ENCODE measurements at regions not wholly inside any gene's neighbourhood (a gene's known extent, or its start where the extent isn't known, plus 50 kb on each side); places are given as distances from the start of the nearest gene placed in this dataset.

- no peak overlapping the region for H3K27ac Mint-ChIP-seq
These were observed 131.2 kb downstream of the PFDN4 start for GRCh38 chr20:54339093-54339492.

GRCh38 chr20:54340206-54340605, 132.3 kb downstream of the PFDN4 start:
- Mint-ChIP-seq H3K27me3 (ENCODE audit: low read depth) (peaks cover 2% of the 10 kb centered on the region), H3K9me3 (no peaks in the 10 kb centered on the region), H3K4me1 (ENCODE audit: low read depth) (peaks cover 5% of the 10 kb centered on the region), H3K36me3 (ENCODE audit: low read depth) (no peaks in the 10 kb centered on the region), H3K27ac (no peak overlapping the region), H3K4me3 (ENCODE audit: low read depth) (no peak overlapping the region)
- no peak for DNase-seq (ENCODE audit: low spot score)
- intact Hi-C loops (cut with micrococcal nuclease): no loop called here

More at GRCh38 chr20:54339093-54339492, 131.2 kb downstream of the PFDN4 start:
- intact Hi-C loops (cut with micrococcal nuclease): no loop called here
- Mint-ChIP-seq H3K4me3 (ENCODE audit: low read depth) (no peak overlapping the region), H3K9me3 (no peaks in the 10 kb centered on the region), H3K36me3 (ENCODE audit: low read depth) (no peaks in the 10 kb centered on the region), H3K4me1 (ENCODE audit: low read depth) (peaks cover 4% of the 10 kb centered on the region), H3K27me3 (ENCODE audit: low read depth) (peaks cover 2% of the 10 kb centered on the region)
- no peak for DNase-seq (ENCODE audit: low spot score)

GRCh38 chr20:54340667-54341081, 132.8 kb downstream of the PFDN4 start:
- Mint-ChIP-seq H3K27ac (no peak overlapping the region), H3K4me1 (ENCODE audit: low read depth) (peaks cover 8% of the 10 kb centered on the region), H3K27me3 (ENCODE audit: low read depth) (peaks cover 2% of the 10 kb centered on the region), H3K9me3 (no peaks in the 10 kb centered on the region), H3K36me3 (ENCODE audit: low read depth) (no peaks in the 10 kb centered on the region), H3K4me3 (ENCODE audit: low read depth) (no peak overlapping the region)
- intact Hi-C loops (cut with micrococcal nuclease): no loop called here
- DNase-seq (ENCODE audit: low spot score): no peak

GRCh38 chr20:54342258-54342920, 133.0 kb upstream of the DOK5 start:
- H3K27ac Mint-ChIP-seq: no peak overlapping the region
- H3K36me3 Mint-ChIP-seq (ENCODE audit: low read depth): no peaks in the 10 kb centered on the region
- no peak overlapping the region for H3K4me3 Mint-ChIP-seq (ENCODE audit: low read depth)
- DNase-seq (ENCODE audit: low spot score): no peak
- H3K4me1 Mint-ChIP-seq (ENCODE audit: low read depth): peaks cover 8% of the 10 kb centered on the region
- no peaks in the 10 kb centered on the region for H3K9me3 Mint-ChIP-seq
- peaks cover 2% of the 10 kb centered on the region for H3K27me3 Mint-ChIP-seq (ENCODE audit: low read depth)
- intact Hi-C loops (cut with micrococcal nuclease): no loop called here

DNA sequence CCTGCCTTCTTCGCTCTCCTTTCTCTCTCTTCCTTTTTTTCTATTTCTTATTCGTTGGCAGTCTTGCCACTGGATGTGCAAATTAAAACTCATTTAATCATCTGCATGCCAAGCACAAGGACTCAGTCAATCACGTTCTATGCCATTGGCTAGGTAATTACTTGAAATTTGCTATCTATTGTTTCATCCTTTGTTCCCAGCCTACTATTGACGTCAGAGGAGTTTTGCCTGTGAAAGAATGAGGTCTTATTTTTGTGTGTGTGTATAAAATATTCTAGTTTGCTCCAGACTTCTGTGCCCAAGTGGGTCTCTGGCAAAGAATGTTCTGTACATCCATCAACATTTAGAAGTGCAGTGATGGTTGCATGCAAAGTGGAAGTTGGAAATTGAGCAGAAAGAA, 132.3 kb upstream of the DOK5 start:
- Mint-ChIP-seq H3K27me3 (ENCODE audit: low read depth) (peaks cover 2% of the 10 kb centered on the region), H3K4me3 (ENCODE audit: low read depth) (no peak overlapping the region), H3K36me3 (ENCODE audit: low read depth) (no peaks in the 10 kb centered on the region), H3K27ac (no peak overlapping the region), H3K9me3 (no peaks in the 10 kb centered on the region), H3K4me1 (ENCODE audit: low read depth) (peaks cover 8% of the 10 kb centered on the region)
- DNase-seq (ENCODE audit: low spot score): no peak
- intact Hi-C loops (cut with micrococcal nuclease): no loop called here

- intact Hi-C loops (cut with micrococcal nuclease): no loop called here
- DNase-seq (ENCODE audit: low spot score): no peak
- H3K4me3 Mint-ChIP-seq (ENCODE audit: low read depth): no peak overlapping the region
- peaks cover 8% of the 10 kb centered on the region for H3K4me1 Mint-ChIP-seq (ENCODE audit: low read depth)
- no peak overlapping the region for H3K27ac Mint-ChIP-seq
- peaks cover 2% of the 10 kb centered on the region for H3K27me3 Mint-ChIP-seq (ENCODE audit: low read depth)
- H3K9me3 Mint-ChIP-seq: no peaks in the 10 kb centered on the region
- no peaks in the 10 kb centered on the region for H3K36me3 Mint-ChIP-seq (ENCODE audit: low read depth)
These were observed 131.8 kb upstream of the DOK5 start for GRCh38 chr20:54343634-54344033.

GRCh38 chr20:54344832-54345231, 130.6 kb upstream of the DOK5 start:
- no peak overlapping the region for H3K27ac Mint-ChIP-seq
- intact Hi-C loops (cut with micrococcal nuclease): no loop called here

DNA sequence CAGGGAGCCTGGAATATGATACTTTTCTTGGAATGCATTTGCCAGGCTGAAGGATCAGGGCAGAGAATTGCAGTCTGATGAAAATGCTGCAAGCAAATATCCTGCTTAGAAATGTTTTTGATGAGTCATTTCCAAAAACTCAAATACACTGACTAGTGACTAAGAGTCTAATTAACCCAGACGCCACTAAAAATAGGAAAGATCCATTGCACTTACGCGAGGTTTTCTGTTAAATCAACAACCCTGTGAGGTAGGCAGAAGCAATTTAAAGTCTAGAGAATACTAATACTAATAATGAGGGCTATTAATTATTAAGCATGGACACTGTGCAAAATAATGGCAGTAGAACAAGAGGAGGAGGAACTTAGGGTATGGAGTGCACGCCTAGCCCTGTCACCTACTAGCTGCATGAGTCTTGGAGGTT, 130.1 kb upstream of the DOK5 start:
- no peak overlapping the region for H3K4me3 Mint-ChIP-seq (ENCODE audit: low read depth)
- DNase-seq (ENCODE audit: low spot score): no peak
- H3K27ac Mint-ChIP-seq: no peak overlapping the region
- intact Hi-C loops (cut with micrococcal nuclease): no loop called here
- no peaks in the 10 kb centered on the region for H3K36me3 Mint-ChIP-seq (ENCODE audit: low read depth)
- peaks cover 2% of the 10 kb centered on the region for H3K27me3 Mint-ChIP-seq (ENCODE audit: low read depth)
- no peaks in the 10 kb centered on the region for H3K9me3 Mint-ChIP-seq
- peaks cover 5% of the 10 kb centered on the region for H3K4me1 Mint-ChIP-seq (ENCODE audit: low read depth)

More at GRCh38 chr20:54344832-54345231, 130.6 kb upstream of the DOK5 start:
- Mint-ChIP-seq H3K36me3 (ENCODE audit: low read depth) (no peaks in the 10 kb centered on the region), H3K4me1 (ENCODE audit: low read depth) (peaks cover 4% of the 10 kb centered on the region), H3K4me3 (ENCODE audit: low read depth) (no peak overlapping the region), H3K27me3 (ENCODE audit: low read depth) (peaks cover 2% of the 10 kb centered on the region), H3K9me3 (no peaks in the 10 kb centered on the region)
- no peak for DNase-seq (ENCODE audit: low spot score)

- no peak for DNase-seq (ENCODE audit: low spot score)
- peaks cover 4% of the 10 kb centered on the region for H3K9me3 Mint-ChIP-seq
- H3K36me3 Mint-ChIP-seq (ENCODE audit: low read depth): no peaks in the 10 kb centered on the region
- H3K4me1 Mint-ChIP-seq (ENCODE audit: low read depth): peaks cover 9% of the 10 kb centered on the region
- intact Hi-C loops (cut with micrococcal nuclease): no loop called here
- no peak overlapping the region for H3K27ac Mint-ChIP-seq
- peaks cover 2% of the 10 kb centered on the region for H3K27me3 Mint-ChIP-seq (ENCODE audit: low read depth)
- H3K4me3 Mint-ChIP-seq (ENCODE audit: low read depth): no peak overlapping the region
These were observed 129.6 kb upstream of the DOK5 start for GRCh38 chr20:54345821-54346220.

DNA sequence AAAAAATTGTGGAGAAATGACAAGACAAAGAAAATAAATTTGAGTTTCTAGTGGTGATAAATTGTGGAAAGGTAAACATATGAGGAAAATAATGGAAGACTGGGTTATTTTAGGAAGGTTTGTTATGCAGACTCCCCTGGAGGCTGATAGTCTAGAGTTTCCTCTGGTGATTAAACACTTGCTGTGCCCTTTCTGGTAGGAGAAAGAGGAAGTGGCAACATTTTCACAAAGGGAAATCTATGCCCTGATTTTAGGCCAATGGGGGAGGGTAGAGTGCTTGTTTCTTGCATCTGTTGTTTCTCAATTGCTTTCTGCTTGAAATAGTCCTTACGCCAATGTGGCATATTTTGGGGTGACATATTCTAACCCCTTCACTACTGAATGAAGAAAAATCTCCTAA, 129.1 kb upstream of the DOK5 start:
- DNase-seq (ENCODE audit: low spot score): no peak
- H3K27me3 Mint-ChIP-seq (ENCODE audit: low read depth): peaks cover 2% of the 10 kb centered on the region
- no peaks in the 10 kb centered on the region for H3K36me3 Mint-ChIP-seq (ENCODE audit: low read depth)
- H3K4me3 Mint-ChIP-seq (ENCODE audit: low read depth): no peak overlapping the region
- H3K27ac Mint-ChIP-seq: no peak overlapping the region
- peaks cover 9% of the 10 kb centered on the region for H3K4me1 Mint-ChIP-seq (ENCODE audit: low read depth)
- intact Hi-C loops (cut with micrococcal nuclease): no loop called here
- H3K9me3 Mint-ChIP-seq: peaks cover 4% of the 10 kb centered on the region

DNA sequence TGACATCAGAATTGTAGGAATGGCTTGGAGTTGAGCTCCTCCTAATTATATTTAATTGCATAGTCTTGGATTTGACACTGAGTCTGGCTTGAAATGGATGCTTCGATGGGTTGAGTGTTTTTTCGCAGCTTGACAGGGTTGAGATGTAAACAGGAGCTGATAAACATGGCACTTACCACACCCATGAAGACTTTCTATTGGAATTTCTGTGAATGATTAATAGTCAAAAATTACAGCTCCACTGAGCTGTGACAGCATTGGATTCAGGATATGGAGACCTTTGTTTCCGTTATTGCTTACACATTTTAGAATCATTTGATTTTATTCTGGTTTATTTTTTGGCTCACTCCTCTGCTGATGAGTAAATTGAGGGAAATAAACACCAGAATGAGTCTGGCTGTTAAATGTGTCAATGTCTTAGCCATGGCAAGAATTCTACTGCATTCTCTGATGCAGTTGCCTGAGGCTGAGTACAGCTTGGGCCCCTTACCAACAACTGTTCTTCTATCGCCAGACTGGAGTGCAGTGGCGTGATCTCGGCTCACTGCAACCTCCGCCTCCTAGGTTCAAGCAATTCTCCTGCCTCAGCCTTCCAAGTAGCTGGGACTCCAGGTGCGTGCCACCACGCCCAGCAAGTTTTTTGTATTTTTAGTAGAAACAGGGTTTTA, 128.1 kb upstream of the DOK5 start:
- peaks cover 2% of the 10 kb centered on the region for H3K27me3 Mint-ChIP-seq (ENCODE audit: low read depth)
- H3K36me3 Mint-ChIP-seq (ENCODE audit: low read depth): no peaks in the 10 kb centered on the region
- no peak overlapping the region for H3K4me3 Mint-ChIP-seq (ENCODE audit: low read depth)
- peaks cover 4% of the 10 kb centered on the region for H3K9me3 Mint-ChIP-seq
- peaks cover 16% of the 10 kb centered on the region for H3K4me1 Mint-ChIP-seq (ENCODE audit: low read depth)
- H3K27ac Mint-ChIP-seq: no peak overlapping the region
- DNase-seq (ENCODE audit: low spot score): no peak
- intact Hi-C loops (cut with micrococcal nuclease): no loop called here

- peaks cover 17% of the 10 kb centered on the region for H3K4me1 Mint-ChIP-seq (ENCODE audit: low read depth)
- peaks cover 4% of the 10 kb centered on the region for H3K9me3 Mint-ChIP-seq
- no peak for DNase-seq (ENCODE audit: low spot score)
- peak overlapping the region; percentile 28 for H3K27ac Mint-ChIP-seq
- no peaks in the 10 kb centered on the region for H3K27me3 Mint-ChIP-seq (ENCODE audit: low read depth)
- intact Hi-C loops (cut with micrococcal nuclease): loop anchor here (5.0 kb wide), 1 partner anchor 63 kb away; no protein-coding TSS in a partner anchor
- H3K4me3 Mint-ChIP-seq (ENCODE audit: low read depth): no peak overlapping the region
- no peaks in the 10 kb centered on the region for H3K36me3 Mint-ChIP-seq (ENCODE audit: low read depth)
These were observed 125.0 kb upstream of the DOK5 start for GRCh38 chr20:54350415-54350814.

DNA sequence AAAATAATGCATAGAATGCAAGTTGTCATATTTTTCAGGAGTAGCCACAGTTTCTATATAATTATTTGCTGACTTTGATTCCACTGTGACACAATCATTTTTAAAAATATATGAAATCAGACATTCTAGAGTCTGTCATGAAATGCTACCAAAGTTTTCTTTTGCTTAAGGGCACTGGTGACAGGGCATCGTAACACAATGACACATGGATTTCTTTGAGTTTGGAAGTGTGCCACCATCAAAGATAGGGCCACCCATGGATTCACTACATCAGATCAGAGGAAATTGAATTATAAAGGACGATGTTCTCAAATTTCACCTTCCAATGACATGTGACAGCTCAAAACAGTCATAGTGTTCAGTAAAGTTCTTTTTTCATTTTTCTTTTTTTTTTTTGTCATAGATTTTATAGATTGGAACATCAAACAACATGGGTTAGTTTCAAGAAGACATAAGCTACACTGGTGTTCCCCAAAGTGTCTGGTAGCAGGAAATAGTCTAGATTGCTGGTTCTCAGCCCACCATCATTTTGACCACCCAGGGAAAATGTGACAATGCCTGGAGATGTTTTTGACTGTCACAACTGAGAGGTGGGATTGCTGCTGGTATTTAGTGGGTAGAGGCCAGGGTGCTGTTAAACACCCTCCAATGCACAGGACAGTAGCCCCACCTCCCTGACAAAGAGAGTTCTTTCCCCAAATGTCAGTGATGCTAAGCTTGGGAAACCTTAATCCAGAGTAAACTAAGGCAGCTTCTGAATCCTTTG, 123.8 kb upstream of the DOK5 start:
- intact Hi-C loops (cut with micrococcal nuclease): loop anchor here (5.0 kb wide), 1 partner anchor 64 kb away; no protein-coding TSS in a partner anchor
- DNase-seq (ENCODE audit: low spot score): no peak
- peak overlapping the region; percentile 18 for H3K27ac Mint-ChIP-seq
- no peaks in the 10 kb centered on the region for H3K27me3 Mint-ChIP-seq (ENCODE audit: low read depth)
- H3K4me1 Mint-ChIP-seq (ENCODE audit: low read depth): peaks cover 17% of the 10 kb centered on the region
- H3K9me3 Mint-ChIP-seq: peaks cover 4% of the 10 kb centered on the region
- H3K36me3 Mint-ChIP-seq (ENCODE audit: low read depth): no peaks in the 10 kb centered on the region
- H3K4me3 Mint-ChIP-seq (ENCODE audit: low read depth): no peak overlapping the region
